ENCODE measurements at regions not wholly inside any gene's neighbourhood (a gene's known extent, or its start where the extent isn't known, plus 50 kb on each side); places are given as distances from the start of the nearest gene placed in this dataset.

GRCh38 chr14:78007160-78007559 lies 163.0 kb upstream of the NRXN3 start:
- no TSS peak for BruUV-seq (replicated peaks)
- FAIRE-seq (no peak), ATAC-seq (no peak), DNase-seq (ENCODE audit: low spot score) (no peak)
- no peak overlapping the region for H3K4me3 ChIP-seq (replicated peaks in 1 of 3; ENCODE audit: insufficient read depth in 1 of 3, low read depth in 2 of 3, low read length in 3 of 3)
- H2AFZ ChIP-seq (ENCODE audit: low read length) = no peak overlapping the region
- no peak for TF ChIP-seq LBX2 (CRISPR knock-in tag; IDR thresholded peaks at IDR 0.05; ENCODE audit: borderline replicate concordance)
- no peak for TF ChIP-seq REXO4 (CRISPR knock-in tag; IDR thresholded peaks at IDR 0.05; ENCODE audit: borderline replicate concordance)
- TF ChIP-seq ZIK1 (CRISPR knock-in tag; IDR thresholded peaks at IDR 0.05; ENCODE audit: borderline replicate concordance, low read depth) = no peak
- TF ChIP-seq TBX2 (CRISPR knock-in tag; IDR thresholded peaks at IDR 0.05; ENCODE audit: borderline replicate concordance) = no peak
- no peak for TF ChIP-seq GMEB2 (CRISPR knock-in tag; IDR thresholded peaks at IDR 0.05; ENCODE audit: low read depth)
- TF ChIP-seq ZNF674 (CRISPR knock-in tag; IDR thresholded peaks at IDR 0.05; ENCODE audit: low read depth) = no peak
- no peak for TF ChIP-seq ZGPAT (CRISPR knock-in tag; IDR thresholded peaks at IDR 0.05)
- TF ChIP-seq EEA1 (CRISPR knock-in tag; IDR thresholded peaks at IDR 0.05; ENCODE audit: borderline replicate concordance) = no peak
- no peak for TF ChIP-seq ZFX (CRISPR knock-in tag; IDR thresholded peaks at IDR 0.05; ENCODE audit: low read depth)
- CTCF ChIA-PET (ENCODE audit: low intra/inter-chr PET ratio, low total read pairs) = no interaction called here
- WGBS (ENCODE audit: low lambda C conversion rate) = 0% methylated on average over 3 of the region's 3 CpGs
- H3K4me2 ChIP-seq (ENCODE audit: low read depth, low read length) = no peak overlapping the region
- H3K36me3 ChIP-seq (replicated peaks in 1 of 2; ENCODE audit: control insufficient read depth in 1 of 2, insufficient read depth in 2 of 2, low read length in 2 of 2) = no peaks in the 10 kb centered on the region
- intact Hi-C loops (cut with micrococcal nuclease; ENCODE audit: unreplicated experiment) = no loop called here
- H3K27ac ChIP-seq (ENCODE audit: extremely low read length, insufficient read depth, low read length) = no peak overlapping the region
- H3K9ac ChIP-seq (ENCODE audit: insufficient read depth, low read depth, low read length) = no peak overlapping the region
- 0 out of 5 replicates have a peak, but pooled peaks cover 0 to 2% of the 10 kb centered on the region in 2 experiments for H3K27me3 ChIP-seq (ENCODE audit: control insufficient read depth in 1 of 2, insufficient read depth in 2 of 2, low read length in 2 of 2)
- H4K20me1 ChIP-seq (ENCODE audit: insufficient read depth, low read length) = no peaks in the 10 kb centered on the region
- H3K4me1 ChIP-seq (ENCODE audit: insufficient read depth, low read length) = no peaks in the 10 kb centered on the region
- POLR2A ChIA-PET = no interaction called here
- in situ Hi-C loops (cut with HindIII; ENCODE audit: extremely low pct_ligation_motif_present, low pct_unique_long_range_greater_than_20kb) = loop anchor here (25.0 kb wide), 1 partner anchor 830 kb away; no protein-coding TSS in a partner anchor
- no peaks in the 10 kb centered on the region for H3K79me2 ChIP-seq (ENCODE audit: insufficient read depth, low read length)
- no peaks in the 10 kb centered on the region; the same call in 1 of the 2 replicates for H3K9me3 ChIP-seq (ENCODE audit: low read length)

All from HepG2 (cell line).